HG03097 (cell line): ENCODE measurements at regions not wholly inside any gene's neighbourhood (a gene's known extent, or its start where the extent isn't known, plus 50 kb on each side); places are given as distances from the start of the nearest gene placed in this dataset.
"Not testable (repeated sequence)": the region's sequence is repeated elsewhere in the genome, so short reads cannot be mapped to it uniquely, and the experiment has no call there.

Experiments used
- ATAC-seq: cut with Tn5 transposase; IDR thresholded peaks from one replicate; pipeline ENCODE4 v1.9.1; 2021; ENCODE audit not compliant: unreplicated experiment, low FRiP score

- no peak for ATAC-seq
These were observed 87.5 kb upstream of the ARID1B start for GRCh38 chr6:156689656-156690055.

DNA sequence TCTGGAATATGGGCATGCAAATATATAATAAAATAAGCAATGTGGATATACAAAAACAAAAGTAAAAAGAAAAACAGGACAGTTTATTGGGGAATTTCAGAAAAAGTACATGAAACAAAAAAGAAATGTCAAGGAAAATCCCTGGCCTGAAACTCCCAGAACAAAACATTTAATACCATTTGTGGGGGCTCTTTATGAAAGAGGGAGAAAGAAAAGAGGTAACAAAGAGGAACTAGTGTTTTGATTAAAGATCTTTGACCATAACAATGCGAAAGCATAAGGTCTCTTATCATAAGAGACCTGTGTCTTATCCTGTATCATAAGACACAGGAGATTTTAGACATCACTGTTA, 88.6 kb upstream of the ARID1B start:
- no peak for ATAC-seq

- no peak for ATAC-seq
These were observed 89.2 kb upstream of the ARID1B start for GRCh38 chr6:156687789-156688619.

DNA sequence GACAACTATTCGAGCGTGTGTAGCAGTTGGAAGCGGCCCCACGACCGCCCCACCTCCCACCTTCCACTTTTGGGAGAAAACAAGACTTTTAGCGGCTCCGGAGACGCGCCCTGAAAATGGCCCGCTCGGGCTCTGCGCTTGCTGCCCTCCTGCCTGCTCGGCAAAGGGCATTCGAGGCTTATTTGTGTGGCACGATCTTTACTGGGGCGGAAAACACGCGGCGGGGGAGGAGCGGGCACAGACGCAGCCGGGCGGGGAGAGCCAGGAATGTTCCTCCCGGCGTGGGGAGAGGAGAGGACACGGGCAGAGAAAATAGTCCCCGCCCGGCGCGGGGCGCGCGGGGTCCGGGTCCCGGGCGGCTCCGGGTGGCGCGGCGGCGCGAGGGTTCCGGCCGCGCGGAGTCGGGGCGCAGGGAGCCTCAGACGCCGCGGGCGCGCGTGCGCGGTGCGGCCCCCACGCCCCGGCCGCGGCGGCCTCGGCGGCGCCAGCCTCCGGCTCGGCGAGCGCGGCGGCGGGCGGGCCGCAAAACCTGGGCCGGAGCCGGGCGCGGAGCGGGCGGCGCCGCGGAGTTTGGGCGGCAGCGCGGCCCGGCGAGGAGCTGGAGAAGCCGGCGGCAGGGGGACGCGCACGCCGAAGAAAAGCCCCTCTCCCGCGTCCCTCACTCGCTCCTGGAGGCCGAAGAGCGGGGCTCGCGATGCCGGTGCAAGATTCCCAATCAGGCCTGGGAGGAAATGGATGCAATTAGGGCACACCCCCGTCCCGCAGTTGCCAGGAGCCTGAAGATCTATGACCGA, 90.0 kb upstream of the ARID1B start:
- peak; percentile 69 for ATAC-seq

DNA sequence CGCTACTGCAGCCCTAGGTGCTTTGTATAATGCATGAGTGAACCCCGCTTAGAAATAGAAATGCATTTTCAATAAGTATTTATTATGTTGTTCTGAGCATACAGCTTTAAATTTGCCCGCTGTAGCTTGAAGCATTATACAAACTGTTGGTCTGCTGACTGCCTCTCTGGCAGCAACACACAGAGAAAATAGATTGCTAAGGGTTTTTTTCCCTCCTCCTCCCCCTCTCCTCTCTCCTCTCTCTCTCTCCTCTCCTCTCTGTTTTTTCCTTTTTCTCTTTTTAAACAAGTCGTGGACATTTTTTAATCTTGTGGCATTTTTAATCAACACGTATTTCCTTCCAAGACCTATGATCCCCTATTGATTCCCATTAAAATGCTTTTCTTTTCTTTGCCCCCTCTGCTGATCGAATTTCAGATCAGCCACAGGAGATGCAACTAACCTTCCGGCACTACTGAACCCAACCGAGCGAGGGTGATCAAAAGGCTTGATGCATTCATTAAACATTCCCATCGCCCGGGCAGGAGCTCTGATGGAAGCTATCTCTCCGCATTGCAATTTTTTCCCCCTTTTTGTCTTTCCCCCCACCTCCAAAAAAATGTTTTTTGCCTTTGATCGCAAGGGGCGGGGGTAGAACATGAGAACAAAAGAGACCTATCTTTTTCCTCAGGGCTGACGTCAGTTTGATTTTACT, 90.7 kb upstream of the ARID1B start:
- ATAC-seq = no peak

DNA sequence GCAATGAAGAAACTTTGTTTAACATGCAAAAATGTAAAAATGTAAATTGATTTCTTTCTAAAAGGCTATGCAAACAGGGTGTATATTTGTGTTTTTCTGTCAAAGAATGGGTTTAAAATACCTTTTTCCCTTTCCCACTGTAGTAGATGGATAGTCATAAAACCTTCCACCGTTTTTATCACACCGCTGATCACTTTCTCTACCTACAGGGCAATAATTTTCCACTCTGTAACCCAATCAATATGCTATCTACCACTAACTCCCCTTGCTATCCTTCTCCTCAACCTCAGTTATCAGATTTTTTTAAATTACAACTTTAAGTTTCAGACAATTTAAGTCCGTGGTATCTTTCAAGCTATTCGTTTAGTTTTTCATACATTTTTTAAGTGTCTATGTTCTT, 91.4 kb upstream of the ARID1B start:
- ATAC-seq = no peak

- ATAC-seq = no peak
These were observed 93.4 kb upstream of the ARID1B start for GRCh38 chr6:156683821-156684220.

GRCh38 chr6:156676721-156677120, 100.5 kb upstream of the ARID1B start:
- ATAC-seq = no peak

- ATAC-seq = no peak
These were observed 103.0 kb upstream of the ARID1B start for GRCh38 chr6:156674197-156674596.

GRCh38 chr6:156670097-156670496, 107.1 kb upstream of the ARID1B start:
- not testable (repeated sequence) for ATAC-seq

DNA sequence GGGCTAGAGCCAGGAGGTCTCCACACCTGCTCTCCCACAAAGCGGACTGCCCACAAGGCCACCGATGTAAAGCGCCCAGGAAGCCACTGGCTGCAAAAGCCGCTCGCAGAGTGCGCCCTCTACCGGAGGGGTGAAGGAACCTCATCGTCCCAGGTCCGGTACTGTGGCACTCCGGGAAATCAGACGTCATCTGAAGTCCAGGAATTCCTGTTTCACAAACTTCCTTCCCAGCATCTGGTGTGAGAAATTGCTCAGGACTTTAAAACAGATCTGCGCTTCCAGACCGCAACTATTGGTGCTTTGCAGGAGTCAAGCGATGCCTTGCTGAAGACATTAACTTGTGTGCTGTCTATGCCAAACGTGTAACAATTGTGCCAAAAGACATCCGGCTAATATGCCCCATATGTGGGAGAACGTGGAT, 115.1 kb upstream of the ARID1B start:
- ATAC-seq = no peak

DNA sequence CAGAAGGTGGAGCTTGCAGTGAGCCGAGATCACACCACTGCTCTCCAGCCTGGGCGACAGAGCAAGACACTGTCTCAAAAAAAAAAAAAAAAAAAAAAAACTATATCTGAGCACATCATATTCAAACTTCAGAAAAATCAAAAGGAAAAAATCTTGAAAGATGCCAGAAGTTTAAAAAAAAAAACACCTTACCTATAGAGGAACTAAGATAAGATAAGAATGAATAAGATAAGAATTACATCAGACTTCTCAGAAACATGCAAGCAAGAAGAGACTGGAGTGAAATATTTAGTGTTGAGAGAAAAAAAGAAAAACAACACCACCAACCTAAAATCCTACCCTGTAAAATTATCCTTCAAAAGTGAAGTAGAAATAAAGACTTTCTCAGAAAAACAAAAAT, 116.8 kb upstream of the ARID1B start:
- no peak for ATAC-seq

DNA sequence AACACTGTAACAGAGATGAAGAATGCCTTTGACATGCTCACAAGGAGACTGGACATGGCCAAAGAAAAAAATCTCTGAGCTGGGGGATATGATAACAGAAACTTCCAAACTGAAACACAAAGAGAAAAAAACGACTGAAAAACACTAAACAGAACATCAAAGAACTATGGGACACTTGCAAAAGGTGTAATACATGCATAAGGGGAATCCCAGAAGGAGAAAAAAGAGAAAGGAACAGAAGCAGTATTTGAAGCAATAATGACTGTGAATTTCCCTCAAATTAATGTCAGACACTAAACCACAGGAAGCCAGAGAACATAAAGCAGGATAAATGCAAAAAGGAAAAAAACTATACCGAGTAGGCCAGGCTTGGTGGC, 117.4 kb upstream of the ARID1B start:
- ATAC-seq = no peak

GRCh38 chr6:156658966-156659821, 118.0 kb upstream of the ARID1B start:
- no peak for ATAC-seq

GRCh38 chr6:156658186-156658965, 118.8 kb upstream of the ARID1B start:
- no peak for ATAC-seq

GRCh38 chr6:156657296-156657695, 119.9 kb upstream of the ARID1B start:
- ATAC-seq = no peak

DNA sequence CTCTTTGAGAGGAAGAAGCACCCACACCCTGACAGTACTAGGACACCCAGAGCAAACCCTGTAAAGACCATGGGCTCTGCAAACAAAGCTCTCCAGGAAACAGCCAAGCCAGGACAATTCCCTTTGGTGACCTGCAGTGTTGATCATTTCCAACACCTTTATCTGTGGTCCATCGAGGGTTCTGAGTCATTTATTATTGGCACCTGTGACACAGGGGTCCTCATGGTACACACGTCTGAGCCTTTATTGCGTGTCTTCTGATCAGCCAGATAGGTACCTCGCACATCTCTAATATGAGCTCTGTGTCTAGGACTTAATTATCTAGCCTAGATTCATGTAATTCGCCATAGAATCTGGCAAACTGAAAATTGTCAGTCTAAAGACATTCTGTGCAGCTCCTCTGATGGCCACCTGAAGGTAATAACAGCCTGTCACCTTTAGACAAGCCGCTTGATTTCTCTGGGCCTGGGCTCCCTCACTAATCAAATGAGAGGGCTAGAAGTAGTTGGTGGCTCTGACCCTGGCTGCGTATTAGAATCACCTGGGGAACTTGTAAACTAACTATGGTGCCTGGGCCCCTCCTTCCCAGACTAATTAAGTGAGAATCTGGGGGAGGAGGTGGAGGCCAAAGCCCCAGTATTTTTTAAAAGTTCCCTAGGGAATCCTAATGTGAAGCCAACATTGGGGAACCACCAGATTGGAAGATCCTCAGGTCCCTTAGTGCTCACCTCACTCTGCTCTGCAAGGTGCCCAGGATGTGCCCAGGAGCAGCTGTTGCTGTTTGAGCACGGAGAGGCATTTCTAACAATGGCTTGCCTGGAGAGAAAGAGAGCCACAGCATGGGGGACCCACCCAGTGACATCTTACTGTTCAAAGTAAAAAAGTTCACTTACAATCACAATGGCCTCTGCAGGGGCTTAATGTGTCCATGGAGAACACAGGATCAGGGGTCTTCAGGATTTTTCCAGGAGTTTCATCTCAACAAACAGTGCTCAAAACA, 122.0 kb upstream of the ARID1B start:
- ATAC-seq = no peak

DNA sequence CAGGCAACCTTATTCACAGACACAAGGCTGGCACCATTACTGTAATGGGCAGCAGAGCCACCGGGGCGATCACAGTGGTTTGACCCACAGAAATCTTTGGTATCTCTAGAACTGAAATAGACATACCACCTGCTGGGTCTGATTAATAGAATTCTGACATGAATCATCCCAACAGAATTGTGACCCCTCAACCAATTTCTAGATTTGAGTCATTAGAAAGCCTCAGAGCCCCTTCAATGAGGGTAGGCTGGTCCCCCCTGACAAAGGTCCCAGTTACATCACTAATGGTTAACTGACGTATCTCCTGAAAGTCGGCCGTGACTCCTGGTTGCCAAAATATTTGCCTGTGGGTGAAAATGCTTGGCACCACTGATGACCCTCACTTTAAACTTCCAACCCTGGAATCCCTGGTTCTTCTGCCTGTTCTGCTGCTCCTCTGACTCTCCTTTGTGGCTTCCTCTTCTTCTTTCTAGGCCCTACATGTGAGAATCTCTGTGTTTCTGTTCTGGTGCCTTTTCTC, 124.9 kb upstream of the ARID1B start:
- ATAC-seq = no peak
